ENCODE measurements at regions not wholly inside any gene's neighbourhood (a gene's known extent, or its start where the extent isn't known, plus 50 kb on each side); places are given as distances from the start of the nearest gene placed in this dataset.

DNA sequence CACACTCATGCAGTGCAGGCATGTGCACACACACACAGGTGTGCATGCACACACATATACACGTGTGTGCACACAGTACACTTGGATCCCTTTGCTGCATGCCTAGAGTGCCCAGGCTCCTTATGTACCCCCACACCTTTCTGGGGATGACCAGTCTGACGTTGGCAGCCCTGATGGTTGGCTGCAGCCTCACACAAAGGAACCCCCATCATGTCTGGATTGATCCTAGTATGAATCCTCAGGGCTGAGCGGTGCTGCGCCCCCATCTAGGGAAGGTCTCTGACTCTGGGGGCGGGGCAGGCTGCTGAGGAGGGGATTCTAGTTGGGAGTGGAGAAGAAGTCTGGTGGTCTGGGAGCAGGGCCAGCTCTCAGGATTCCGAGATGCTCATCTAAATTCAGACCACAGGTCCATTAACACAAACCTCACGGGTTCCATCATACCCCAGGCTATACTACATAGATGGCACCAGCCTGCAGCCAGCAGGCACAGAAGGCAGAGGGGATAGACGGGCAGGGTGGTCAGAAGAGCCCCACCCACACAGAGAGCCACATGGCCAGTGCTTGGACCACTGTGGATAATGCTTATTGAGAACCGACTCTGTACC is 50.5 kb upstream of the OLFM1 start:
- Histone ChIP-seq H3F3A (ENCODE audit: insufficient read depth) (no peaks in the 10 kb centered on the region), H3K9ac (ENCODE audit: low read length) (no peak overlapping the region), H3K4me2 (ENCODE audit: low read depth, low read length, poor library complexity, severe bottlenecking) (no peak overlapping the region), H3K9me3 (ENCODE audit: insufficient read depth, low read length) (no peaks in the 10 kb centered on the region), H3K27ac (ENCODE audit: low read depth, low read length) (no peak overlapping the region), H3K27me3 (ENCODE audit: low read length) (0 out of 2 replicates have a peak, but pooled peaks cover 2% of the 10 kb centered on the region), H3K36me3 (ENCODE audit: low read length) (no peaks in the 10 kb centered on the region), H4K20me1 (ENCODE audit: low read depth, low read length) (no peaks in the 10 kb centered on the region), H2AFZ (ENCODE audit: low read depth, low read length, severe bottlenecking) (no peak overlapping the region), H3K4me3 (ENCODE audit: insufficient read depth, low read length, poor library complexity, severe bottlenecking) (no peak overlapping the region), H3K9me2 (replicated peaks; ENCODE audit: insufficient read depth, low read length) (no peaks in the 10 kb centered on the region), H3K79me2 (ENCODE audit: insufficient read depth, low read length) (no peaks in the 10 kb centered on the region)
- TF ChIP-seq, protein P1, sequence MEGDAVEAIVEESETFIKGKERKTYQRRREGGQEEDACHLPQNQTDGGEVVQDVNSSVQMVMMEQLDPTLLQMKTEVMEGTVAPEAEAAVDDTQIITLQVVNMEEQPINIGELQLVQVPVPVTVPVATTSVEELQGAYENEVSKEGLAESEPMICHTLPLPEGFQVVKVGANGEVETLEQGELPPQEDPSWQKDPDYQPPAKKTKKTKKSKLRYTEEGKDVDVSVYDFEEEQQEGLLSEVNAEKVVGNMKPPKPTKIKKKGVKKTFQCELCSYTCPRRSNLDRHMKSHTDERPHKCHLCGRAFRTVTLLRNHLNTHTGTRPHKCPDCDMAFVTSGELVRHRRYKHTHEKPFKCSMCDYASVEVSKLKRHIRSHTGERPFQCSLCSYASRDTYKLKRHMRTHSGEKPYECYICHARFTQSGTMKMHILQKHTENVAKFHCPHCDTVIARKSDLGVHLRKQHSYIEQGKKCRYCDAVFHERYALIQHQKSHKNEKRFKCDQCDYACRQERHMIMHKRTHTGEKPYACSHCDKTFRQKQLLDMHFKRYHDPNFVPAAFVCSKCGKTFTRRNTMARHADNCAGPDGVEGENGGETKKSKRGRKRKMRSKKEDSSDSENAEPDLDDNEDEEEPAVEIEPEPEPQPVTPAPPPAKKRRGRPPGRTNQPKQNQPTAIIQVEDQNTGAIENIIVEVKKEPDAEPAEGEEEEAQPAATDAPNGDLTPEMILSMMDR (IDR thresholded peaks at IDR 0.05; ENCODE audit: insufficient read depth, low read length, poor library complexity, severe bottlenecking): no peak
- no peak for TF ChIP-seq EZH2phosphoT487 (conservative IDR thresholded peaks at IDR 0.05; ENCODE audit: low read length)

DNA sequence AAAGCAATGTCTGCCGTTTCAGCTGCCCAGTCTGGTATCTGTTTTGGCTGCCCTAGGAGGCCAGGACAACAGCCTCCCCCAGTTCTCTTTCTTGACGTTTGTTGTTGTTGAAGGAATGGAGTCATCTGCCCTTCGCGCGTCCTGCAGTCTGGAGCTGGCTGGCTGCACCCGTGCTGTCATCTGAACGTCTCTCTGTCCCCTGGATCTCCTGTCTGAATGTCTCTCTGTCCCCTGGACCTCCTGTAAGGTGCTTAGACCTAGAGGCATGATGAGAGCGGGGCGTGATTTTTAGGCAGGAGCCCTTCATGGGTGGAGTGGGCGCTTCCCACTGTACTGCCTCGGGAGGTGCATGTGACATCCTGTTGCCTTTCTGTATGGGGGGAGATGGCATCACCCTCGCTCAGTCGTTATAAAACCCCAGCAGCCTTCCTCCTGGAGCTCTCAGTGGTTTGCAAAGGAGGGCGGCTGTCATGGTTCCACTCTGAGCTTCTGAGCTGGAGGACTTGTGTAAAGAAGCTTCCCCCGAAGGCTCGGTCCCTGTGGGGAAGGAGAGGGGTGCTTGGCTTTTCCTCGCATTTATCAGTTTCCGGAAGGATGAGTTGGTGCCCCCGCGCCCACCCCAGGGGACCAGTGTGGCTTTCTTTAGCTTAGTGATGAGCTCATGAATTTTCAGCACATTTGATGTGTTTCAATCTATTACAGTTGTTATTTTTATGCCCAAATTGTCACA is 49.8 kb upstream of the OLFM1 start:
- Histone ChIP-seq H3F3A (ENCODE audit: insufficient read depth) (no peaks in the 10 kb centered on the region), H3K4me2 (ENCODE audit: low read depth, low read length, poor library complexity, severe bottlenecking) (no peak overlapping the region), H3K4me3 (ENCODE audit: insufficient read depth, low read length, poor library complexity, severe bottlenecking) (no peak overlapping the region), H2AFZ (ENCODE audit: low read depth, low read length, severe bottlenecking) (no peak overlapping the region), H3K27ac (ENCODE audit: low read depth, low read length) (no peak overlapping the region), H4K20me1 (ENCODE audit: low read depth, low read length) (no peaks in the 10 kb centered on the region), H3K27me3 (ENCODE audit: low read length) (0 out of 2 replicates have a peak, but pooled peaks cover 3% of the 10 kb centered on the region), H3K36me3 (ENCODE audit: low read length) (no peaks in the 10 kb centered on the region), H3K9me3 (ENCODE audit: insufficient read depth, low read length) (no peaks in the 10 kb centered on the region), H3K9me2 (replicated peaks; ENCODE audit: insufficient read depth, low read length) (no peaks in the 10 kb centered on the region), H3K79me2 (ENCODE audit: insufficient read depth, low read length) (no peaks in the 10 kb centered on the region), H3K9ac (ENCODE audit: low read length) (no peak overlapping the region)
- TF ChIP-seq, protein P1 (IDR thresholded peaks at IDR 0.05; ENCODE audit: insufficient read depth, low read length, poor library complexity, severe bottlenecking): no peak
- TF ChIP-seq EZH2phosphoT487 (conservative IDR thresholded peaks at IDR 0.05; ENCODE audit: low read length): no peak

All from SU-DHL-6 (cell line).